ENCODE measurements at regions not wholly inside any gene's neighbourhood (a gene's known extent, or its start where the extent isn't known, plus 50 kb on each side); places are given as distances from the start of the nearest gene placed in this dataset.
"Not testable (repeated sequence)": the region's sequence is repeated elsewhere in the genome, so short reads cannot be mapped to it uniquely, and the experiment has no call there.

DNA sequence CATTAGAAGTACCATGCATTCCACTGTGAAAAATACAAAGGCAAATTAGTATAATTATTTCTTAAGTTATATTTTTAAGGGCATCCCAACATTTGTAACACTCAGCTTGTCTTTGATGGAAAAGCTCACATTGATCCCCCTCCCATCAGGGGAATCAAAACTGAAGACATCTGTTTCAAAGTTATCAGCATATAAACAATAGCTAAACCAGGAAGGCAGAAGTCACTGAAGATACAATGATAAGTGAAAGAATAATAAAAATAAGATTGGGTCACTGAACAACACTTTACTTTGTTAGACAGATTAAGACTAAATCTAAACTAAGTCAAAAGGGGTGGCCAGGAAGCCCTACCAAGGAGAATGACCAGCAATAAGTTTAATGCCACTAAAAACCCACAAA is 801.9 kb upstream of the ACO1 start:
- DNase-seq (no peak), ATAC-seq (no peak)
- Mint-ChIP-seq H3K4me1 (no peaks in the 10 kb centered on the region), H3K9me3 (peaks cover 0 to 4% (median 0%) of the 10 kb centered on the region in 11 donors), H3K36me3 (no peaks in the 10 kb centered on the region), H3K4me3 (no peak overlapping the region), H3K27me3 (peaks cover 0 to 4% (median 0%) of the 10 kb centered on the region in 5 donors), H3K27ac (no peak overlapping the region)
- Histone ChIP-seq H3K4me1 (ENCODE audit: control insufficient read depth in 2 of 2, insufficient read depth in 2 of 2, low read length in 2 of 2) (no peaks in the 10 kb centered on the region), H3K36me3 (ENCODE audit: control insufficient read depth in 2 of 3, insufficient read depth in 3 of 3, low read length in 3 of 3) (no peaks in the 10 kb centered on the region), H3K27ac (ENCODE audit: low read depth, low read length) (no peak overlapping the region), H3K9me3 (ENCODE audit: control insufficient read depth in 2 of 3, low read length in 3 of 3) (no peaks in the 10 kb centered on the region), H3K27me3 (ENCODE audit: control insufficient read depth in 2 of 2, insufficient read depth in 2 of 2, low read length in 2 of 2) (no peaks in the 10 kb centered on the region), H3K4me3 (ENCODE audit: low read length) (no peak overlapping the region)
- intact Hi-C loops (cut with micrococcal nuclease): no loop called here
- ChIA-PET POLR2A (no interaction called here), CTCF (no interaction called here)

DNA sequence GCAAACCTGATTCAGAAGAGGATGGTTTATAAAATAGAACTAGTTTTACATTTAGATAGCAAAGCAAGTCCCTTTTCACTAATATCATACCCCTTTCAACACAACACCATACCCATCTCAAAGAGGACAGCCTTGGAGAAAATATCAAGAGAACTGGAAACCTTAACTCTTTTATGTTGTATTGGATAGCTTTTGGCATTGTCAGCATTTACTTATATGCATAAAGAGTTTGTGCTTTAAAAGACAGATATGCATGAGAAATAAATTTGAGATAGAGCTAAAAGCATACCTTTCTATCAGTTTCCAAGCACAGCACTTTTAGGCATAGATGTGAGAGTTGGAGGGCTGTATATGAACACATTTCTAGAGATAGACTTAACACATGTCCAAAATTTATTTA is 799.3 kb upstream of the ACO1 start:
- ChIA-PET POLR2A (no interaction called here), CTCF (no interaction called here)
- no peak overlapping the region for H3K27ac Mint-ChIP-seq
- no peak overlapping the region for H3K4me3 Mint-ChIP-seq
- Histone ChIP-seq H3K4me3 (ENCODE audit: low read length) (no peak overlapping the region), H3K4me1 (ENCODE audit: control insufficient read depth in 2 of 2, insufficient read depth in 2 of 2, low read length in 2 of 2) (no peaks in the 10 kb centered on the region), H3K9me3 (ENCODE audit: control insufficient read depth in 2 of 3, low read length in 3 of 3) (no peaks in the 10 kb centered on the region), H3K36me3 (ENCODE audit: control insufficient read depth in 2 of 3, insufficient read depth in 3 of 3, low read length in 3 of 3) (no peaks in the 10 kb centered on the region), H3K27me3 (ENCODE audit: control insufficient read depth in 2 of 2, insufficient read depth in 2 of 2, low read length in 2 of 2) (no peaks in the 10 kb centered on the region), H3K27ac (ENCODE audit: low read depth, low read length) (no peak overlapping the region)
- peaks cover 0 to 4% (median 0%) of the 10 kb centered on the region in 11 donors for H3K9me3 Mint-ChIP-seq
- intact Hi-C loops (cut with micrococcal nuclease): no loop called here
- DNase-seq (no peak), ATAC-seq (no peak)
- H3K36me3 Mint-ChIP-seq: no peaks in the 10 kb centered on the region
- peaks cover 0 to 4% (median 0%) of the 10 kb centered on the region in 7 donors for H3K4me1 Mint-ChIP-seq
- H3K27me3 Mint-ChIP-seq: peaks cover 0 to 4% (median 0%) of the 10 kb centered on the region in 5 donors

DNA sequence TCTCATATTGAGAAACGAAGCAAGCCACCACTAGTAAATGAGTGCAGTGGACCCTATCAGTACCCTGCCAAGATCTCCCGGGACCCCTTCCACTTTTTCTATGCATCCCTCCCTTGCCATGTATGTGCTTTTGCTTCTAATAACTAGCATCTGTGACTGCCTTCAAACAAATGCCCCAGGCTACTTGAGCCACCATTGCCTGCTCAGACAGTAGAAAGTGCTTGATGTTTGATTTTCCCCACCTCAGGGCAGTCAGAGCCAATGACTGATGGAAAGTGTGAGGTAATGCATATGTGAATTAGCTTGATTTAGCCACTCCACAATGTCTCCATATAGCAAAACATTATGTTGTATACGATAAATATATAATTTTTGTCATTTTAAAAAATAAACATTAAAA is 797.3 kb upstream of the ACO1 start:
- H3K9me3 Mint-ChIP-seq: peaks cover 0 to 3% (median 0%) of the 10 kb centered on the region in 11 donors
- ATAC-seq (no peak), DNase-seq (no peak)
- no peak overlapping the region for H3K27ac ChIP-seq (ENCODE audit: low read depth, low read length)
- peak overlapping the region in 1 of 9 donors; percentile 37 for H3K27ac Mint-ChIP-seq
- H3K4me1 Mint-ChIP-seq: peaks cover 0 to 4% (median 0%) of the 10 kb centered on the region in 7 donors
- no peaks in the 10 kb centered on the region for H3K9me3 ChIP-seq (ENCODE audit: control insufficient read depth in 2 of 3, low read length in 3 of 3)
- intact Hi-C loops (cut with micrococcal nuclease): no loop called here
- H3K36me3 Mint-ChIP-seq: no peaks in the 10 kb centered on the region
- no peak overlapping the region for H3K4me3 Mint-ChIP-seq
- H3K36me3 ChIP-seq (ENCODE audit: control insufficient read depth in 2 of 3, insufficient read depth in 3 of 3, low read length in 3 of 3): no peaks in the 10 kb centered on the region
- H3K27me3 Mint-ChIP-seq: no peaks in the 10 kb centered on the region
- no peaks in the 10 kb centered on the region for H3K27me3 ChIP-seq (ENCODE audit: control insufficient read depth in 2 of 2, insufficient read depth in 2 of 2, low read length in 2 of 2)
- H3K4me1 ChIP-seq (ENCODE audit: control insufficient read depth in 2 of 2, insufficient read depth in 2 of 2, low read length in 2 of 2): no peaks in the 10 kb centered on the region
- POLR2A ChIA-PET: no interaction called here
- CTCF ChIA-PET: no interaction called here
- no peak overlapping the region for H3K4me3 ChIP-seq (ENCODE audit: low read length)

DNA sequence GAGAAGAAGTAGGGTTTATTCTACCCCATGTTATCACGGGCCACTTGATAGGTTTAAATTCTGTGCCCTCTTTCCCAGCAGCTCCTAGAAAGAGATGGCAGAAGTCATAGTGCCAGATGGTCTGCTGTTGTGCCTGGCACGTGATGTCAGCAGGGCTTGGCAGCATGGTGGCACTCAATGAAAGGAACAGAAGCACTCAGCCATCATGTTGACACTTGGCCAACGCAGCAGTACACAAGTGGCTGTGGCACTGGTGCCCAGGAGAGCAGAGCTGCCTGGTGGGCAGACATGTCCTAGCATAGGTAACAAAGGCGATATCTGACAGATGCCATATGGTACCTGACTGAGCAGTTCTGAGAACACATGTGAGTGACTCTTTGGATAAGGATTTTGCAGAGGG is 796.4 kb upstream of the ACO1 start:
- H3K4me3 ChIP-seq (ENCODE audit: low read length): no peak overlapping the region
- Mint-ChIP-seq H3K9me3 (peaks cover 0 to 3% (median 0%) of the 10 kb centered on the region in 11 donors), H3K27ac (no peak overlapping the region), H3K36me3 (no peaks in the 10 kb centered on the region), H3K27me3 (no peaks in the 10 kb centered on the region), H3K4me3 (no peak overlapping the region), H3K4me1 (peaks cover 0 to 4% (median 0%) of the 10 kb centered on the region in 7 donors)
- no peaks in the 10 kb centered on the region for H3K36me3 ChIP-seq (ENCODE audit: control insufficient read depth in 2 of 3, insufficient read depth in 3 of 3, low read length in 3 of 3)
- no peak for ATAC-seq
- ChIA-PET POLR2A (no interaction called here), CTCF (no interaction called here)
- DNase-seq: no peak
- no peaks in the 10 kb centered on the region for H3K27me3 ChIP-seq (ENCODE audit: control insufficient read depth in 2 of 2, insufficient read depth in 2 of 2, low read length in 2 of 2)
- no peaks in the 10 kb centered on the region for H3K4me1 ChIP-seq (ENCODE audit: control insufficient read depth in 2 of 2, insufficient read depth in 2 of 2, low read length in 2 of 2)
- no peak overlapping the region for H3K27ac ChIP-seq (ENCODE audit: low read depth, low read length)
- intact Hi-C loops (cut with micrococcal nuclease): no loop called here
- H3K9me3 ChIP-seq (ENCODE audit: control insufficient read depth in 2 of 3, low read length in 3 of 3): no peaks in the 10 kb centered on the region

DNA sequence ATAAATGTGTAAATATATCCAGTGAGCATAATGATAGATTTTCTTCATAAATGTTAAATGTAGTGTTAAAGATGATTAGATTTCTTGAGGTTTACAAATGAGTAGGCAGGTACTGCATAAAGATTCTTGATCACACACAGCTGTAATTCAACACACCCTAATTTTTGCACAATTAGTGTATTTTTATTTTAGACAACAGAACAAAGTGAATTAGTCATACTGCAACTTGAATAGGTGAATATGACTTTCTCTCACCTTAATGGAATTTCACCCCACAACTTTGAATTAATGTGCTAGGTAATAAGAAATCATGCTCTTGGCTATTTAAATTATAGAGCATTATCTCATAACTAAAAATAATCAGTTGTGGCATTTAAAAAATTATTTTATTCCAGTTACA is 795.7 kb upstream of the ACO1 start:
- no peak overlapping the region for H3K27ac Mint-ChIP-seq
- ChIA-PET CTCF (no interaction called here), POLR2A (no interaction called here)
- no peak overlapping the region for H3K4me3 ChIP-seq (ENCODE audit: low read length)
- H3K4me3 Mint-ChIP-seq: no peak overlapping the region
- no peaks in the 10 kb centered on the region for H3K4me1 ChIP-seq (ENCODE audit: control insufficient read depth in 2 of 2, insufficient read depth in 2 of 2, low read length in 2 of 2)
- H3K27me3 Mint-ChIP-seq: no peaks in the 10 kb centered on the region
- intact Hi-C loops (cut with micrococcal nuclease): no loop called here
- ATAC-seq (no peak), DNase-seq (no peak)
- H3K4me1 Mint-ChIP-seq: peaks cover 0 to 4% (median 0%) of the 10 kb centered on the region in 7 donors
- no peaks in the 10 kb centered on the region for H3K9me3 Mint-ChIP-seq
- H3K36me3 Mint-ChIP-seq: no peaks in the 10 kb centered on the region
- H3K36me3 ChIP-seq (ENCODE audit: control insufficient read depth in 2 of 3, insufficient read depth in 3 of 3, low read length in 3 of 3): no peaks in the 10 kb centered on the region
- H3K27me3 ChIP-seq (ENCODE audit: control insufficient read depth in 2 of 2, insufficient read depth in 2 of 2, low read length in 2 of 2): no peaks in the 10 kb centered on the region
- no peaks in the 10 kb centered on the region for H3K9me3 ChIP-seq (ENCODE audit: control insufficient read depth in 2 of 3, low read length in 3 of 3)
- H3K27ac ChIP-seq (ENCODE audit: low read depth, low read length): no peak overlapping the region

DNA sequence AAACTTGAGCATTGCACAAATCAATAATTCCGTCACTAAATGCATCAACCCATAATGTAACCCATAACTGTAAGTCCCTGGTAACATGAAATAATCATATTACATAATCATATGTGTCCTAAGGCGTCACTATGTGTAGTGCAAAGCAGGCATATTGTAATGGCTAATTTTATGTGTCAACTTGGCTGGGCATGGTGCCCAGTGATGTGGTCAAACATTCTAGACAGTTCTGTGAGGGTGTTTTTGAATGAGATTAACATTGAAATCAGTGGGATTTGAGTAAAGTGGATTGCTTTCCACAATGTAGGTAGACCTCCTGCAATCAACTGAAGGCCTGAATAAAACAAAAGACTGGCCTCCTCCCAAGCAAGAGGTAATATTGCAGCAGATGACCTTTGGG is 794.4 kb upstream of the ACO1 start:
- Mint-ChIP-seq H3K4me3 (no peak overlapping the region), H3K27ac (no peak overlapping the region), H3K36me3 (no peaks in the 10 kb centered on the region), H3K4me1 (peaks cover 0 to 4% (median 0%) of the 10 kb centered on the region in 7 donors), H3K27me3 (no peaks in the 10 kb centered on the region), H3K9me3 (no peaks in the 10 kb centered on the region)
- Histone ChIP-seq H3K9me3 (ENCODE audit: control insufficient read depth in 2 of 3, low read length in 3 of 3) (no peaks in the 10 kb centered on the region), H3K36me3 (ENCODE audit: control insufficient read depth in 2 of 3, insufficient read depth in 3 of 3, low read length in 3 of 3) (no peaks in the 10 kb centered on the region), H3K4me3 (ENCODE audit: low read length) (no peak overlapping the region), H3K27me3 (ENCODE audit: control insufficient read depth in 2 of 2, insufficient read depth in 2 of 2, low read length in 2 of 2) (no peaks in the 10 kb centered on the region), H3K27ac (ENCODE audit: low read depth, low read length) (no peak overlapping the region), H3K4me1 (ENCODE audit: control insufficient read depth in 2 of 2, insufficient read depth in 2 of 2, low read length in 2 of 2) (no peaks in the 10 kb centered on the region)
- ChIA-PET POLR2A (no interaction called here), CTCF (no interaction called here)
- DNase-seq: no peak
- intact Hi-C loops (cut with micrococcal nuclease): loop anchor here in 1 of 2 donors (1.0 kb wide), 1 partner anchor 8 kb away; no protein-coding TSS in a partner anchor
- no peak for ATAC-seq

DNA sequence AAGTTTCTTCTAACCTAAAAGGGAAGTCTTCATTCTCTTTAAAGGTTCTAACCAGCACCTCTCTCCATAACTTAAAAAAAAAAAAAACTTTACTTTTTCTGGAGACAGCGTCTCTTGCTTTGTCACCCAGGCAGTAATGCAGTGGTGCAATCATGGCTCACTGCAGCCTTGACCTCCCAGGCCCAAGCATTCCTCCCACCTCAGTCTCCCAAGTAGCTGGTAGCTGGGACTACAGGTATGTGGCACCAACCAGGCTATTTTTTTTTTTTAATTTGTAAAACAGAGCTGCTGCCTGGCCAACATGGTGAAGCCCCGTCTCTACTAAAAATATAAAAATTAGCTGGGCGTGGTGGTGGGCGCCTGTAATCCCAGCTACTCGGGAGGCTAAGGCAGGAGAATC is 787.4 kb upstream of the ACO1 start:
- H3K4me3 ChIP-seq (ENCODE audit: low read length); H3K36me3 Mint-ChIP-seq; ATAC-seq; H3K27ac ChIP-seq (ENCODE audit: low read depth, low read length); H3K27me3 Mint-ChIP-seq; CTCF ChIA-PET; H3K36me3 ChIP-seq (ENCODE audit: control insufficient read depth in 2 of 3, insufficient read depth in 3 of 3, low read length in 3 of 3); H3K4me3 Mint-ChIP-seq; DNase-seq; H3K27me3 ChIP-seq (ENCODE audit: control insufficient read depth in 2 of 2, insufficient read depth in 2 of 2, low read length in 2 of 2); H3K4me1 ChIP-seq (ENCODE audit: control insufficient read depth in 2 of 2, insufficient read depth in 2 of 2, low read length in 2 of 2); H3K9me3 ChIP-seq (ENCODE audit: control insufficient read depth in 2 of 3, low read length in 3 of 3); H3K9me3 Mint-ChIP-seq: not testable (repeated sequence)
- intact Hi-C loops (cut with micrococcal nuclease): loop anchor here in 1 of 2 donors (5.0 kb wide), 1 partner anchor 260 kb away; no protein-coding TSS in a partner anchor
- POLR2A ChIA-PET: interaction anchor here (0.5 kb wide), 1 partner anchor 16 kb away, joined by 3 read pairs; no protein-coding TSS in a partner anchor
- H3K4me1 Mint-ChIP-seq: peaks cover 0 to 17% (median 11%) of the 10 kb centered on the region in 7 donors
- H3K27ac Mint-ChIP-seq: peak overlapping the region in 1 of 9 donors; percentile 17
